Sigmoid colon (tissue), 6 donors: ENCODE measurements at regions not wholly inside any gene's neighbourhood (a gene's known extent, or its start where the extent isn't known, plus 50 kb on each side); places are given as distances from the start of the nearest gene placed in this dataset.

Experiments used
- DNase-seq: peaks from one replicate; pipeline ENCODE4 v3.0.0-alpha.2; 2019
- H3K27ac ChIP-seq, 4 donors: fragments of 200-600 bp; sonication (generic); one replicate each; pipeline ENCODE4 v1.5.1; 2016 to 2019; ENCODE audit warnings: mild to moderate bottlenecking in 1 of 4
- H3K27me3 ChIP-seq, 3 donors: fragments of 200-600 bp; sonication (generic); one replicate each; pipeline ENCODE4 v1.5.1; 2019; ENCODE audit warnings: mild to moderate bottlenecking in 1 of 3
- H3K36me3 ChIP-seq, 4 donors: fragments of 200-600 bp; sonication (generic); one replicate each; pipeline ENCODE4 v1.5.1; 2016 to 2019
- H3K4me1 ChIP-seq, 4 donors: fragments of 200-600 bp; sonication (generic); one replicate each; pipeline ENCODE4 v1.5.1; 2017 to 2019
- H3K4me3 ChIP-seq, 4 donors: fragments of 200-600 bp; sonication (generic); one replicate each; pipeline ENCODE4 v1.5.1; 2017 to 2019; ENCODE audit warnings: mild to moderate bottlenecking in 2 of 4, moderate library complexity in 1 of 4
- H3K9me3 ChIP-seq, 4 donors: fragments of 200-600 bp in 3 of 4; sonication (generic) in 3 of 4; one replicate each; pipeline versions ENCODE4 v1.5.1 to v1.6.1; 2013 to 2019
- CTCF ChIP-seq, 4 experiments: fragments of 450-650 bp in 3 of 4; fragments of 200-600 bp in 1 of 4; IDR thresholded peaks; one replicate each; pipeline ENCODE4 v1.5.1; 2016 to 2019; ENCODE audit warnings: antibody characterized with exemption in 4 of 4, mild to moderate bottlenecking in 3 of 4, moderate library complexity in 2 of 4
- EP300 ChIP-seq, 4 donors: sonication (generic); formaldehyde crosslinking; IDR thresholded peaks; one replicate each; pipeline ENCODE4 v1.6.1; 2017; ENCODE audit warnings: antibody characterized with exemption in 4 of 4
- POLR2A ChIP-seq, 2 donors: fragments of 450-650 bp; IDR thresholded peaks; one replicate each; pipeline ENCODE4 v1.6.1; 2016; ENCODE audit warnings: antibody characterized with exemption in 2 of 2, mild to moderate bottlenecking in 2 of 2, moderate library complexity in 2 of 2
- POLR2AphosphoS5 ChIP-seq, 4 donors: sonication (generic); formaldehyde crosslinking; IDR thresholded peaks; one replicate each; pipeline ENCODE4 v1.6.1; 2017; ENCODE audit warnings: antibody characterized with exemption in 4 of 4
- WGBS, 2 donors: extraction: QIAGEN DNeasy Blood & Tissue Kit; methylation state at CpG; one replicate each; pipeline ENCODE4 v1.1.7; 2013; 5-methylcytosine and 5-hydroxymethylcytosine counted together
- intact Hi-C: fragments of 100-400 bp; cut with DNase I; formaldehyde crosslinking; loops from one replicate; pipeline ENCODE4 v1.15.1; 2023
- donor health status: healthy with polysubstance abuse.
- donor health status: healthy.

- no peaks in the 10 kb centered on the region for H3K36me3 ChIP-seq
- H3K4me1 ChIP-seq, result no peaks in the 10 kb centered on the region
- no peak overlapping the region for H3K27ac ChIP-seq
- no peak overlapping the region for H3K4me3 ChIP-seq
- H3K27me3 ChIP-seq, result no peaks in the 10 kb centered on the region
- DNase-seq, result no peak
- WGBS, 2 donors, result 97% methylated on average over 9 of the region's 9 CpGs
- no peaks in the 10 kb centered on the region for H3K9me3 ChIP-seq
- intact Hi-C loops, result no loop called here
- TF ChIP-seq POLR2AphosphoS5 (IDR thresholded peaks at IDR 0.05) (no peak), POLR2A (IDR thresholded peaks at IDR 0.05) (no peak), EP300 (IDR thresholded peaks at IDR 0.05) (no peak), CTCF (IDR thresholded peaks at IDR 0.05) (no peak)
Observed at GRCh38 chr4:38204339-38205035, 244.3 kb downstream of the PTTG2 start.

GRCh38 chr4:38205261-38205660 is 245.1 kb downstream of the PTTG2 start:
- 93 to 94% methylated on average over 3 of the region's 3 CpGs for whole genome bisulfite sequencing, 2 donors
- H3K9me3 ChIP-seq, result no peaks in the 10 kb centered on the region
- TF ChIP-seq POLR2AphosphoS5 (IDR thresholded peaks at IDR 0.05), result no peak
- no peak for TF ChIP-seq POLR2A (IDR thresholded peaks at IDR 0.05)
- no peak for TF ChIP-seq CTCF (IDR thresholded peaks at IDR 0.05)
- TF ChIP-seq EP300 (IDR thresholded peaks at IDR 0.05), result no peak
- peaks cover 0 to 4% (median under 1%) of the 10 kb centered on the region in 4 donors for H3K4me1 ChIP-seq
- no peaks in the 10 kb centered on the region for H3K27me3 ChIP-seq
- no peaks in the 10 kb centered on the region for H3K36me3 ChIP-seq
- intact Hi-C loops, result no loop called here
- no peak overlapping the region for H3K27ac ChIP-seq
- no peak for DNase-seq
- H3K4me3 ChIP-seq, result no peak overlapping the region

GRCh38 chr4:38207110-38207457 is 246.9 kb downstream of the PTTG2 start:
- 95 to 97% methylated on average over 2 of the region's 2 CpGs for WGBS, 2 donors

GRCh38 chr4:38209654-38210053 is 249.5 kb downstream of the PTTG2 start:
- WGBS, 2 donors, result 92 to 95% methylated on average over 2 of the region's 2 CpGs
- no peaks in the 10 kb centered on the region for H3K9me3 ChIP-seq
- no peak overlapping the region for H3K4me3 ChIP-seq
- no peak overlapping the region for H3K27ac ChIP-seq
- intact Hi-C loops, result no loop called here
- TF ChIP-seq CTCF (IDR thresholded peaks at IDR 0.05) (no peak), POLR2A (IDR thresholded peaks at IDR 0.05) (no peak), POLR2AphosphoS5 (IDR thresholded peaks at IDR 0.05) (no peak), EP300 (IDR thresholded peaks at IDR 0.05) (no peak)
- no peak for DNase-seq
- peaks cover 0 to 25% (median 16%) of the 10 kb centered on the region in 4 donors for H3K4me1 ChIP-seq
- H3K27me3 ChIP-seq, result no peaks in the 10 kb centered on the region
- H3K36me3 ChIP-seq, result no peaks in the 10 kb centered on the region

More at GRCh38 chr4:38207110-38207457, 246.9 kb downstream of the PTTG2 start:
- no peak overlapping the region for H3K27ac ChIP-seq
- no peak for DNase-seq
- H3K36me3 ChIP-seq, result no peaks in the 10 kb centered on the region
- no peaks in the 10 kb centered on the region for H3K9me3 ChIP-seq
- no peak for TF ChIP-seq POLR2AphosphoS5 (IDR thresholded peaks at IDR 0.05)
- TF ChIP-seq CTCF (IDR thresholded peaks at IDR 0.05), result no peak
- no peak for TF ChIP-seq EP300 (IDR thresholded peaks at IDR 0.05)
- no peak for TF ChIP-seq POLR2A (IDR thresholded peaks at IDR 0.05)
- intact Hi-C loops, result no loop called here
- no peaks in the 10 kb centered on the region for H3K27me3 ChIP-seq
- H3K4me3 ChIP-seq, result no peak overlapping the region
- peaks cover 0 to 22% (median 16%) of the 10 kb centered on the region in 4 donors for H3K4me1 ChIP-seq
